Mesothelial cell of epicardium (in vitro differentiated cells): ENCODE measurements at regions not wholly inside any gene's neighbourhood (a gene's known extent, or its start where the extent isn't known, plus 50 kb on each side); places are given as distances from the start of the nearest gene placed in this dataset.

Experiments
- DNase-seq, 2 experiments: peaks; one replicate each; pipeline ENCODE4 v3.0.0; 2021; ENCODE audit warnings: low spot score in 2 of 2; ENCODE audit not compliant: unreplicated experiment in 2 of 2
- H3K27ac Mint-ChIP-seq: 2 replicates; pipeline ENCODE4 v1.8.0; 2021; ENCODE audit warnings: mixed read lengths
- H3K27me3 Mint-ChIP-seq: 2 replicates; pipeline ENCODE4 v1.8.0; 2021; ENCODE audit warnings: low read depth, mixed read lengths
- H3K36me3 Mint-ChIP-seq: 2 replicates; pipeline ENCODE4 v1.8.0; 2021; ENCODE audit warnings: mixed read lengths
- H3K4me1 Mint-ChIP-seq: 2 replicates; pipeline ENCODE4 v1.8.0; 2021; ENCODE audit warnings: mixed read lengths
- H3K4me3 Mint-ChIP-seq: 2 replicates; pipeline ENCODE4 v1.8.0; 2021; ENCODE audit warnings: mild to moderate bottlenecking, moderate library complexity, mixed read lengths
- H3K9me3 Mint-ChIP-seq: 2 replicates; pipeline ENCODE4 v1.8.0; 2021; ENCODE audit warnings: mixed read lengths
- TF ChIP-seq, protein P1 (sequence below): fragments of 200-600 bp; sonication (generic); IDR thresholded peaks from one replicate; pipeline ENCODE4 v1.5.0; 2021; ENCODE audit warnings: antibody characterized with exemption; ENCODE audit not compliant: unreplicated experiment

DNA sequence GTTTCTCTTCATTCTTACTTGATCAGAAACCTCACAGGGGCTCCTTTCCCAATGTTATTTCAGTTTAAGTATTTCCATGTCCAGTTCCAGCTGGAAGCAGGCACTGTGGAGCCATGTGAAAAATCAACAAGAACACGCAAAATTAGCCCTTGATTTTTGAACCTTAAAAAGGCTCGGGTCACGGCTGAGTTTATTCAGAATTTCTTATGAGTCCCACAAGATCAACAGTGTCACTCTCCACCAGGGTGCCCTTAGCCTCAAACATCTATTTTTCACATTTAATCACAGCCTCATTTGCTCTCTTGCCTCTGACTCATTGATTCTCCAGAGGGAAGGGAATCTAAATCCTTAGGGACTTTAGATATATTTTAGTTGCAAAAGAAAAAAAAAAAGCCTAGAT, 157.7 kb upstream of the AVPR1A start:
- peaks cover 16% of the 10 kb centered on the region for H3K9me3 Mint-ChIP-seq
- H3K36me3 Mint-ChIP-seq = peaks cover 1% of the 10 kb centered on the region
- no peak for DNase-seq
- no peaks in the 10 kb centered on the region for H3K27me3 Mint-ChIP-seq
- H3K4me3 Mint-ChIP-seq = no peak overlapping the region
- H3K4me1 Mint-ChIP-seq = peaks cover 2% of the 10 kb centered on the region
- TF ChIP-seq, protein P1, sequence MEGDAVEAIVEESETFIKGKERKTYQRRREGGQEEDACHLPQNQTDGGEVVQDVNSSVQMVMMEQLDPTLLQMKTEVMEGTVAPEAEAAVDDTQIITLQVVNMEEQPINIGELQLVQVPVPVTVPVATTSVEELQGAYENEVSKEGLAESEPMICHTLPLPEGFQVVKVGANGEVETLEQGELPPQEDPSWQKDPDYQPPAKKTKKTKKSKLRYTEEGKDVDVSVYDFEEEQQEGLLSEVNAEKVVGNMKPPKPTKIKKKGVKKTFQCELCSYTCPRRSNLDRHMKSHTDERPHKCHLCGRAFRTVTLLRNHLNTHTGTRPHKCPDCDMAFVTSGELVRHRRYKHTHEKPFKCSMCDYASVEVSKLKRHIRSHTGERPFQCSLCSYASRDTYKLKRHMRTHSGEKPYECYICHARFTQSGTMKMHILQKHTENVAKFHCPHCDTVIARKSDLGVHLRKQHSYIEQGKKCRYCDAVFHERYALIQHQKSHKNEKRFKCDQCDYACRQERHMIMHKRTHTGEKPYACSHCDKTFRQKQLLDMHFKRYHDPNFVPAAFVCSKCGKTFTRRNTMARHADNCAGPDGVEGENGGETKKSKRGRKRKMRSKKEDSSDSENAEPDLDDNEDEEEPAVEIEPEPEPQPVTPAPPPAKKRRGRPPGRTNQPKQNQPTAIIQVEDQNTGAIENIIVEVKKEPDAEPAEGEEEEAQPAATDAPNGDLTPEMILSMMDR = no peak
- H3K27ac Mint-ChIP-seq = peak overlapping the region; percentile 30

DNA sequence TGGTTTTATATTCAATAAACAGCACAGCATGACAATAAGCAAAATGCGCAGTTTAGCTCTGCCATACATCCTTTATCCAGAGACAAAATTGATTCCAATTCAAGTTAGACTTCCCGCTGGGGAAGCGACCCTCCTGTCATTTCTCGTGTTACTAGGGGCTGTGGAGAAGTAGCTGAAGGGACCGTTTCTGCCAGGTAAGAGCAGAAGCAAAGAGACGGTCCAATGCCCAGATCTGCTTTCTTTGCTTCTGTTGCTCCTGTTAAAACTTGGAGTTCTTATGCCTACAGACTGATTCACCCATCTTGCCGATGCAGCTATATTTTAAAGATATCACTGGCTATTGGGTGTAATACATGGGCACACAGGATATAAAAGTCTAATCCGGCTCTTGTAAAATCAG, 156.8 kb upstream of the AVPR1A start:
- Mint-ChIP-seq H3K4me3 (no peak overlapping the region), H3K27ac (no peak overlapping the region), H3K4me1 (peaks cover 2% of the 10 kb centered on the region), H3K27me3 (no peaks in the 10 kb centered on the region), H3K36me3 (peaks cover 1% of the 10 kb centered on the region), H3K9me3 (peaks cover 16% of the 10 kb centered on the region)
- TF ChIP-seq, protein P1 = no peak
- DNase-seq = no peak

DNA sequence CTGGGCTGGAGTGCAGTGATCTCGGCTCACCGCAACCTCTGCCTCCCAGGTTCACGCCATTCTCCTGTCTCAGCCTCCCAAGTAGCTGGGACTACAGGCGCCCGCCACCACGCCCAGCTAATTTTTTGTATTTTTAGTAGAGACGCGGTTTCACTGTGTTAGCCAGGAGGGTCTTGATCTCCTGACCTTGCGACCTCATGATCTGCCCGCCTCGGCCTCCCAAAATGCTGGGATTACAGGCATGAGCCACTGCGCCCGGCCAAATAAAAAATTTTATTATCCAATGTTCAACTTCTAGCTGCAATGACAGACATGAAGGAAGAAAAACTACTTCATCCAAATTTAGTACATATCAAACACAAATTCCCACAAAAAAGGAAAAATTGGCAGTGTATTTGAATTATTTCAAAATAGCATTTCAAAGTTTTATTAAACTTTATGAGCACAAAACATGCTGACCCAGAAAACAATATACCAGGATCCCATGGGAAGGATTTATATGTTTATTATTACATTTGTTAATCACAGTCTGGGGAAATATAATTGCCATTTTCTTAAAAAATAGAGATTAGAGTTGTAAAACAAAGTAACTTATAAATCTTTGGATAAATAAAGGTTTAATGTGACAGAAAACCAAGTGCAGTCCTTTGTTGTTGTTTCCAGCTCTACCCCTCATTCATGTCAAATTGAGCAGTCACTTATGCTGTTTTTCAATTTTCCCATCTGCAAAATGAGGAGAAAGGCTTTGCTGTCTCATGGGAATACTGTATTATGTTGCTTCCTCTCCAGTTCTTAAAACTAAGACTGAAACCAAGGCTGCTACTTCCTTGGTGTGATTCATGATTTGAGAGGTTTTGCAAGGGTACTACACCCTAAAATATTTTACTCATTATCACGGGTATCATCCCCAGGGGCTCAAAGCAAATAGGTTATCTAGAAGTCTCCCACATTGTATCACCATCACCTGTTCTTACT, 155.2 kb upstream of the AVPR1A start:
- H3K4me3 Mint-ChIP-seq = no peak overlapping the region
- peaks cover 2% of the 10 kb centered on the region for H3K4me1 Mint-ChIP-seq
- H3K27ac Mint-ChIP-seq = no peak overlapping the region
- no peaks in the 10 kb centered on the region for H3K27me3 Mint-ChIP-seq
- TF ChIP-seq, protein P1 = no peak
- H3K36me3 Mint-ChIP-seq = peaks cover 1% of the 10 kb centered on the region
- no peak for DNase-seq
- H3K9me3 Mint-ChIP-seq = peaks cover 11% of the 10 kb centered on the region

DNA sequence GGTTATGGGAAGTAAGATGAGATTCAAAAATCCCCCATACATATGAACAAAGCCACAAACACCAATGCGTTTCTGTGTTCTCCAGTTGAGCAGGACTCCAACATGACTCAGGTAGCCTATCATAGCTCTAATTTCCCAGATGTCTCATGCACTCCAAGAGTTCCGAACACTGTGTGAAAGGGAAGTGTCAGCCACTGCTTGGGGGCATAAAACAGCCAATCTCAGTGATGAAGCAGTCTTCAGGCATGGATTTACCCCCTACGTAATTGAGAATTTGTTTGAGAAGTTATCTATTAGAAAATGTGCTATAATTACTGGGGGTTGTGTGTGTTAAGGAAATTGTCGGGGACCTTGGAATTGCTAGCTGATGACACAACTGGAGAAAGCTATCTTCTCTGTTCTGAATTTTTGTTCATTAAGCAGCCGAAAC, 153.9 kb upstream of the AVPR1A start:
- Mint-ChIP-seq H3K4me1 (peaks cover 2% of the 10 kb centered on the region), H3K4me3 (no peak overlapping the region), H3K27me3 (peaks cover 5% of the 10 kb centered on the region), H3K27ac (peak overlapping the region; percentile 19), H3K36me3 (peaks cover 1% of the 10 kb centered on the region), H3K9me3 (no peaks in the 10 kb centered on the region)
- no peak for DNase-seq
- TF ChIP-seq, protein P1 = no peak

DNA sequence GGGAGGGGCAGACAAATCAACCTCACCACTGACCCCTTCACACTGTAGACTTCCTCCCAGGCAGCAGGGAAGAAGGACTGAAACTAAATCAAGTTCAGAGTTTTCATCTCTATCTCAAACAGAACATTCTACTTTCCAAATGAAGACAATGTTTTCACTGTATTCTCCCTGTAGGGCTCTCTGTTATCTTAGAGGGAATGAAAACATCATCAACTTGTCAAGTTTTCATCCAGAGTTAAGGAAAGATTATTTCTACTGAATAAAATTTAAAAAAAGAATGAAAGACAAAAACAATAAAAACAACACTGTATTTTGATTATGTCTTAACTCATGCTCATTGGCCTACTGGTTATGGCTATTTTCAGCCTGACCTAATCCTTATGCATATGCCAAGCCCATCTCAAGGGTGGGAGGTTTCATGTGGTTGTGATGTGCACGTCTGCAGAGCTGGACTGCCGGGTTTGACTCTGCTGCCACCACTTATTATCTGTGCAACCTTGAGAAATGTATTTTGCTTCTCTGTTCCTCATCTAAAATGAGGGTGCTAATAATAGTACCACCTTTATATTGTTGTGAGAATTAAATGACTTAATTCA, 152.0 kb upstream of the AVPR1A start:
- Mint-ChIP-seq H3K27ac (peak overlapping the region; percentile 7), H3K4me3 (no peak overlapping the region), H3K27me3 (peaks cover 5% of the 10 kb centered on the region), H3K9me3 (no peaks in the 10 kb centered on the region), H3K4me1 (peaks cover 2% of the 10 kb centered on the region), H3K36me3 (no peaks in the 10 kb centered on the region)
- DNase-seq = no peak
- TF ChIP-seq, protein P1 = no peak
